Nucleus accumbens (tissue), 56 donors: ENCODE measurements at regions not wholly inside any gene's neighbourhood (a gene's known extent, or its start where the extent isn't known, plus 50 kb on each side); places are given as distances from the start of the nearest gene placed in this dataset.
"Not testable (repeated sequence)": the region's sequence is repeated elsewhere in the genome, so short reads cannot be mapped to it uniquely, and the experiment has no call there.

Source experiments
- DNase-seq, 56 donors: peaks; one replicate each; lab custom pipeline; 2025; lab: John Stamatoyannopoulos, UW

GRCh38 chr5:67960939-67961338, 254.6 kb upstream of the PIK3R1 start:
- no peak for DNase-seq

GRCh38 chr5:67957374-67957773, 258.2 kb upstream of the PIK3R1 start:
- peak in 8 of 56 donors; percentile 1 to 15 (median 4) for DNase-seq

GRCh38 chr5:67954351-67954750, 261.2 kb upstream of the PIK3R1 start:
- DNase-seq, result no peak

GRCh38 chr5:67942421-67942820, 273.1 kb upstream of the PIK3R1 start:
- no peak for DNase-seq

GRCh38 chr5:67941614-67942401, 273.7 kb upstream of the PIK3R1 start:
- DNase-seq, result no peak

- DNase-seq, result no peak
Measured at GRCh38 chr5:67935908-67936566, 279.5 kb upstream of the PIK3R1 start.

GRCh38 chr5:67934976-67935375, 280.6 kb upstream of the PIK3R1 start:
- DNase-seq, result no peak

GRCh38 chr5:67925511-67925910, 290.0 kb upstream of the PIK3R1 start:
- no peak for DNase-seq

- no peak for DNase-seq
Measured at GRCh38 chr5:67921004-67921601, 294.5 kb upstream of the PIK3R1 start.

- DNase-seq, result not testable (repeated sequence)
Measured at GRCh38 chr5:67919532-67919931, 296.0 kb upstream of the PIK3R1 start.

GRCh38 chr5:67917561-67917960, 298.0 kb upstream of the PIK3R1 start:
- no peak for DNase-seq

- DNase-seq, result no peak
Measured at GRCh38 chr5:67910546-67910945, 305.0 kb upstream of the PIK3R1 start.

- no peak for DNase-seq
Measured at GRCh38 chr5:67908126-67908765, 307.3 kb upstream of the PIK3R1 start.

GRCh38 chr5:67904366-67904765, 311.2 kb upstream of the PIK3R1 start:
- no peak for DNase-seq

GRCh38 chr5:67903656-67904055, 311.9 kb upstream of the PIK3R1 start:
- DNase-seq, result no peak

- DNase-seq, result no peak
Measured at GRCh38 chr5:67903121-67903520, 312.4 kb upstream of the PIK3R1 start.

- DNase-seq, result no peak
Measured at GRCh38 chr5:67902497-67902830, 313.1 kb upstream of the PIK3R1 start.

- DNase-seq, result no peak
Measured at GRCh38 chr5:67901814-67902496, 313.6 kb upstream of the PIK3R1 start.

- no peak for DNase-seq
Measured at GRCh38 chr5:67900514-67900913, 315.0 kb upstream of the PIK3R1 start.

- DNase-seq, result no peak
Measured at GRCh38 chr5:67897980-67898379, 317.6 kb upstream of the PIK3R1 start.

- no peak for DNase-seq
Measured at GRCh38 chr5:67897431-67897830, 318.1 kb upstream of the PIK3R1 start.
